ENCODE measurements at regions not wholly inside any gene's neighbourhood (a gene's known extent, or its start where the extent isn't known, plus 50 kb on each side); places are given as distances from the start of the nearest gene placed in this dataset.

GRCh38 chrX:44035571-44035970 is 62.4 kb upstream of the NDP start:
- H3K9ac ChIP-seq (ENCODE audit: insufficient read depth in 1 of 2, low read depth in 2 of 2, low read length in 2 of 2) = no peak overlapping the region
- BruUV-seq (replicated peaks) = no TSS peak
- H3K27me3 ChIP-seq (ENCODE audit: control insufficient read depth in 2 of 2, insufficient read depth in 2 of 2, low read length in 2 of 2) = no peaks in the 10 kb centered on the region
- H4K20me1 ChIP-seq (replicated peaks; ENCODE audit: control insufficient read depth, insufficient read depth, low read length) = no peaks in the 10 kb centered on the region
- no peak overlapping the region for H3K4me3 ChIP-seq
- no peak overlapping the region for H3K27ac ChIP-seq (ENCODE audit: extremely low read depth, low read depth, low read length)
- no peak overlapping the region for H2AFZ ChIP-seq (ENCODE audit: low read depth, low read length)
- no peak overlapping the region for H3K4me2 ChIP-seq (ENCODE audit: insufficient read depth, low read length)
- H3K9me1 ChIP-seq (ENCODE audit: control insufficient read depth, insufficient read depth, low read length) = no peaks in the 10 kb centered on the region
- H3K36me3 ChIP-seq (ENCODE audit: control insufficient read depth, insufficient read depth, low read length) = no peaks in the 10 kb centered on the region
- no peaks in the 10 kb centered on the region for H3K4me1 ChIP-seq (replicated peaks in 1 of 2; ENCODE audit: control insufficient read depth in 2 of 2, insufficient read depth in 2 of 2, low read length in 2 of 2)
- H3K79me2 ChIP-seq (ENCODE audit: control insufficient read depth, insufficient read depth, low read length) = no peaks in the 10 kb centered on the region
- intact Hi-C loops (cut with micrococcal nuclease) = no loop called here
- DNase-seq (ENCODE audit: extremely low read depth in 1 of 4, low spot score in 3 of 4) (no peak), FAIRE-seq (no peak), ATAC-seq (no peak)
- ChIA-PET CTCF (ENCODE audit: low intra/inter-chr PET ratio) (no interaction called here), POLR2A (interaction anchor here (0.7 kb wide), 1 partner anchor 20 kb away, joined by 3 read pairs; no protein-coding TSS in a partner anchor)
- no peaks in the 10 kb centered on the region for H3K9me3 ChIP-seq (replicated peaks; ENCODE audit: control insufficient read depth, insufficient read depth, low read depth, low read length)
- TF ChIP-seq ILK (tag; IDR thresholded peaks at IDR 0.05; ENCODE audit: borderline replicate concordance, low read depth) (no peak), LCOR (CRISPR knock-in tag; IDR thresholded peaks at IDR 0.05) (no peak), KLF16 (IDR thresholded peaks at IDR 0.05) (no peak), CSDE1 (IDR thresholded peaks at IDR 0.05) (no peak), PHF20 (IDR thresholded peaks at IDR 0.05; ENCODE audit: partially characterized antibody) (no peak), STAT6 (CRISPR knock-in tag; IDR thresholded peaks at IDR 0.05) (no peak), BCOR (IDR thresholded peaks at IDR 0.05) (no peak), ZNF699 (CRISPR knock-in tag; IDR thresholded peaks at IDR 0.05; ENCODE audit: insufficient replicate concordance) (no peak), MAFK (IDR thresholded peaks at IDR 0.05; ENCODE audit: low read length) (no peak)
- WGBS (ENCODE audit: insufficient coverage, low coverage, missing lambda C conversion rate) = 0% methylated on average over 2 of the region's 2 CpGs
- in situ Hi-C loops (cut with MboI) = no loop called here
